ENCODE measurements at regions not wholly inside any gene's neighbourhood (a gene's known extent, or its start where the extent isn't known, plus 50 kb on each side); places are given as distances from the start of the nearest gene placed in this dataset.
"Not testable (repeated sequence)": the region's sequence is repeated elsewhere in the genome, so short reads cannot be mapped to it uniquely, and the experiment has no call there.

- not testable (repeated sequence) for TF ChIP-seq CTCF, POLR2A, EP300, POLR2AphosphoS5 (IDR thresholded peaks at IDR 0.05)
Observed at GRCh38 chr1:149229813-149230212, 126.5 kb upstream of the NBPF9 start.

All from suprapubic skin (tissue), 4 donors.